Mesenchymal stem cell (in vitro differentiated cells and primary cell): ENCODE measurements at regions not wholly inside any gene's neighbourhood (a gene's known extent, or its start where the extent isn't known, plus 50 kb on each side); places are given as distances from the start of the nearest gene placed in this dataset.

Source experiments
- DNase-seq: peaks from one replicate; pipeline ENCODE4 v3.0.0-alpha.2; 2013
- H2AFZ ChIP-seq: one replicate; pipeline ENCODE4 v1.6.1; 2013; ENCODE audit warnings: low read depth, mild to moderate bottlenecking, control low read depth, inconsistent platforms, low read length, moderate library complexity
- H2AK5ac ChIP-seq: 2 replicates; pipeline ENCODE4 v1.6.1; 2013; ENCODE audit warnings: low read length, moderate library complexity, mild to moderate bottlenecking, inconsistent platforms; ENCODE audit not compliant: severe bottlenecking
- H2BK120ac ChIP-seq: one replicate; pipeline ENCODE4 v1.6.1; 2013; ENCODE audit warnings: low read depth, mild to moderate bottlenecking, inconsistent platforms, low read length, moderate library complexity
- H2BK12ac ChIP-seq, 2 experiments: one replicate each; pipeline ENCODE4 v1.6.1; 2013; ENCODE audit warnings: inconsistent platforms in 2 of 2, low read length in 2 of 2, mild to moderate bottlenecking in 2 of 2, moderate library complexity in 2 of 2, control low read depth in 1 of 2
- H2BK15ac ChIP-seq: one replicate; pipeline ENCODE4 v1.6.1; 2013; ENCODE audit warnings: mild to moderate bottlenecking, low read depth, inconsistent platforms; ENCODE audit not compliant: poor library complexity, severe bottlenecking
- H2BK5ac ChIP-seq: 2 replicates; pipeline ENCODE4 v1.6.1; 2013; ENCODE audit warnings: low read depth, mild to moderate bottlenecking, low read length, control low read depth, inconsistent platforms; ENCODE audit not compliant: poor library complexity, severe bottlenecking
- H3K14ac ChIP-seq, 2 experiments: one replicate each; pipeline ENCODE4 v1.6.1; 2013; ENCODE audit warnings: inconsistent platforms in 2 of 2, low read length in 2 of 2, control low read depth in 1 of 2, mild to moderate bottlenecking in 1 of 2, moderate library complexity in 1 of 2
- H3K18ac ChIP-seq, 2 experiments: one replicate each; pipeline ENCODE4 v1.6.1; 2013; ENCODE audit warnings: inconsistent platforms in 2 of 2, low read length in 2 of 2, control low read depth in 1 of 2, low read depth in 1 of 2, mild to moderate bottlenecking in 1 of 2
- H3K23ac ChIP-seq, 2 experiments: one replicate each; pipeline ENCODE4 v1.6.1; 2013; ENCODE audit warnings: inconsistent platforms in 2 of 2, low read length in 2 of 2, mild to moderate bottlenecking in 2 of 2, moderate library complexity in 2 of 2, control low read depth in 1 of 2
- H3K27ac ChIP-seq: 2 replicates; pipeline ENCODE4 v1.5.1; 2013; ENCODE audit warnings: mild to moderate bottlenecking, moderate library complexity, low read length, control low read depth, inconsistent platforms; ENCODE audit not compliant: poor library complexity, severe bottlenecking
- H3K27me3 ChIP-seq, 2 experiments: 2 replicates each; pipeline versions ENCODE4 v1.6.1 to v1.7.0; 2013; ENCODE audit warnings: low read length in 2 of 2, mild to moderate bottlenecking in 2 of 2, moderate library complexity in 2 of 2, control low read depth in 1 of 2, inconsistent platforms in 1 of 2; ENCODE audit not compliant: control insufficient read depth in 1 of 2, insufficient read depth in 1 of 2
- H3K36me3 ChIP-seq, 2 experiments: 2 replicates each; pipeline versions ENCODE4 v1.6.1 to v1.7.0; 2013; ENCODE audit warnings: low read length in 2 of 2, control low read depth in 1 of 2, inconsistent platforms in 1 of 2, low read depth in 1 of 2, mild to moderate bottlenecking in 1 of 2; ENCODE audit not compliant: insufficient read depth in 2 of 2, control insufficient read depth in 1 of 2
- H3K4ac ChIP-seq, 2 experiments: one replicate each; pipeline ENCODE4 v1.6.1; 2013; ENCODE audit warnings: inconsistent platforms in 2 of 2, low read length in 2 of 2, mild to moderate bottlenecking in 2 of 2, moderate library complexity in 2 of 2, control low read depth in 1 of 2, low read depth in 1 of 2
- H3K4me1 ChIP-seq: 2 replicates; pipeline ENCODE4 v1.6.1; 2013; ENCODE audit warnings: low read depth, low read length, control low read depth; ENCODE audit not compliant: control insufficient read depth, insufficient read depth
- H3K4me2 ChIP-seq: 2 replicates; pipeline ENCODE4 v1.6.1; 2013; ENCODE audit warnings: low read length, mild to moderate bottlenecking, inconsistent platforms; ENCODE audit not compliant: poor library complexity, severe bottlenecking
- H3K4me3 ChIP-seq, 2 experiments: 2 replicates each; pipeline versions ENCODE4 v1.5.1 to v1.7.0; 2013; ENCODE audit warnings: low read length in 2 of 2, mild to moderate bottlenecking in 2 of 2, control low read depth in 1 of 2, low read depth in 1 of 2; ENCODE audit not compliant: insufficient read depth in 1 of 2
- H3K79me1 ChIP-seq: replicated peaks from 2 replicates; pipeline ENCODE4 v1.6.1; 2013; ENCODE audit warnings: mild to moderate bottlenecking, control low read depth, low read length, inconsistent platforms; ENCODE audit not compliant: poor library complexity, severe bottlenecking
- H3K9ac ChIP-seq: 2 replicates; pipeline ENCODE4 v1.7.0; 2013; ENCODE audit warnings: mild to moderate bottlenecking, low read length, moderate library complexity
- H3K9me3 ChIP-seq: 2 replicates; pipeline ENCODE4 v1.7.0; 2013; ENCODE audit warnings: mild to moderate bottlenecking, low read length; ENCODE audit not compliant: control insufficient read depth
- H4K8ac ChIP-seq: one replicate; pipeline ENCODE4 v1.6.1; 2013; ENCODE audit warnings: inconsistent platforms, mild to moderate bottlenecking, low read length, moderate library complexity
- H4K91ac ChIP-seq: one replicate; pipeline ENCODE4 v1.6.1; 2013; ENCODE audit warnings: mild to moderate bottlenecking, low read length, inconsistent platforms
- WGBS: methylation state at CpG from one replicate; pipeline ENCODE4 v1.1.7; 2013; ENCODE audit warnings: mixed read lengths; 5-methylcytosine and 5-hydroxymethylcytosine counted together

GRCh38 chr2:148577845-148578492, 66.6 kb upstream of the EPC2 start:
- Histone ChIP-seq H3K18ac (no peak overlapping the region), H3K9ac (no peak overlapping the region), H2AK5ac (no peak overlapping the region), H2BK120ac (no peak overlapping the region), H3K27ac (no peak overlapping the region), H3K27me3 (peaks cover 19 to 27% of the 10 kb centered on the region in 2 experiments), H3K14ac (no peak overlapping the region), H4K91ac (no peak overlapping the region), H2AFZ (no peak overlapping the region), H3K79me1 (no peaks in the 10 kb centered on the region), H3K23ac (no peak overlapping the region), H2BK15ac (no peak overlapping the region), H2BK12ac (no peak overlapping the region), H3K9me3 (no peaks in the 10 kb centered on the region), H4K8ac (no peak overlapping the region), H3K36me3 (no peaks in the 10 kb centered on the region), H3K4me3 (no peak overlapping the region), H3K4ac (no peak overlapping the region), H2BK5ac (no peak overlapping the region), H3K4me2 (no peak overlapping the region), H3K4me1 (no peaks in the 10 kb centered on the region)
- no peak for DNase-seq
- 46% methylated on average over 4 of the region's 4 CpGs for WGBS

GRCh38 chr2:148578493-148578884, 66.1 kb upstream of the EPC2 start:
- no peak overlapping the region for H2AK5ac ChIP-seq
- no peak overlapping the region for H2BK5ac ChIP-seq
- H2BK15ac ChIP-seq, result no peak overlapping the region
- H3K4me1 ChIP-seq, result no peaks in the 10 kb centered on the region
- H3K27me3 ChIP-seq, result peaks cover 19 to 27% of the 10 kb centered on the region in 2 experiments
- H3K79me1 ChIP-seq, result no peaks in the 10 kb centered on the region
- no peak overlapping the region for H3K23ac ChIP-seq
- no peak overlapping the region for H3K18ac ChIP-seq
- no peak overlapping the region for H3K9ac ChIP-seq
- H2AFZ ChIP-seq, result no peak overlapping the region
- H2BK12ac ChIP-seq, result no peak overlapping the region
- H3K27ac ChIP-seq, result no peak overlapping the region
- no CpG with 5 or more reads among the region's 1 CpG for WGBS
- no peak overlapping the region for H4K8ac ChIP-seq
- no peak overlapping the region for H3K4me2 ChIP-seq
- no peak overlapping the region for H3K4ac ChIP-seq
- DNase-seq, result no peak
- no peak overlapping the region for H3K14ac ChIP-seq
- H4K91ac ChIP-seq, result no peak overlapping the region
- H3K36me3 ChIP-seq, result no peaks in the 10 kb centered on the region
- no peak overlapping the region for H3K4me3 ChIP-seq
- H3K9me3 ChIP-seq, result no peaks in the 10 kb centered on the region
- H2BK120ac ChIP-seq, result no peak overlapping the region

- Histone ChIP-seq H3K79me1 (no peaks in the 10 kb centered on the region), H3K27me3 (peaks cover 5 to 11% of the 10 kb centered on the region in 2 experiments), H2AK5ac (peak overlapping the region; percentile 79), H3K9ac (no peak overlapping the region), H2BK12ac (no peak overlapping the region), H2BK120ac (no peak overlapping the region), H3K14ac (no peak overlapping the region), H3K23ac (no peak overlapping the region), H2BK5ac (peak overlapping the region; percentile 5), H3K36me3 (no peaks in the 10 kb centered on the region), H3K4me3 (no peak overlapping the region), H3K4me1 (no peaks in the 10 kb centered on the region), H4K91ac (no peak overlapping the region), H4K8ac (no peak overlapping the region), H3K27ac (no peak overlapping the region), H2BK15ac (no peak overlapping the region), H3K18ac (no peak overlapping the region), H3K4me2 (no peak overlapping the region), H2AFZ (no peak overlapping the region), H3K9me3 (no peaks in the 10 kb centered on the region), H3K4ac (no peak overlapping the region)
- 93% methylated on average over 2 of the region's 2 CpGs for WGBS
- DNase-seq, result no peak
Observed at GRCh38 chr2:148582679-148583511, 61.7 kb upstream of the EPC2 start.

GRCh38 chr2:148585696-148586095, 58.9 kb upstream of the EPC2 start:
- Histone ChIP-seq H3K9ac (no peak overlapping the region), H3K4me1 (no peaks in the 10 kb centered on the region), H3K27me3 (no peaks in the 10 kb centered on the region), H2AFZ (no peak overlapping the region), H3K36me3 (no peaks in the 10 kb centered on the region), H2BK5ac (no peak overlapping the region), H3K79me1 (no peaks in the 10 kb centered on the region), H2BK120ac (no peak overlapping the region), H2BK12ac (no peak overlapping the region), H2AK5ac (peak overlapping the region; percentile 37), H3K27ac (no peak overlapping the region), H3K14ac (no peak overlapping the region), H4K8ac (no peak overlapping the region), H3K9me3 (no peaks in the 10 kb centered on the region), H3K4ac (no peak overlapping the region), H3K18ac (no peak overlapping the region), H2BK15ac (no peak overlapping the region), H4K91ac (no peak overlapping the region), H3K4me2 (no peak overlapping the region), H3K23ac (no peak overlapping the region), H3K4me3 (no peak overlapping the region)
- WGBS, result 85% methylated on average over 4 of the region's 4 CpGs
- DNase-seq, result no peak
